H1 (cell line): ENCODE measurements at regions not wholly inside any gene's neighbourhood (a gene's known extent, or its start where the extent isn't known, plus 50 kb on each side); places are given as distances from the start of the nearest gene placed in this dataset.

ENCODE experiments used
- EGR1 ChIP-seq: IDR thresholded peaks from 2 replicates; pipeline ENCODE4 v1.6.1; 2011; ENCODE audit warnings: low read depth, low read length, borderline replicate concordance
- EZH2 ChIP-seq: fragments of 200-600 bp; sonication (generic); IDR thresholded peaks from 2 replicates; pipeline ENCODE4 v1.7.1; 2012; ENCODE audit warnings: low read depth, mild to moderate bottlenecking, moderate library complexity, low read length, inconsistent platforms; ENCODE audit not compliant: severe bottlenecking
- KDM4A ChIP-seq: IDR thresholded peaks from one replicate; pipeline ENCODE4 v1.7.1; 2012; ENCODE audit warnings: low read depth, mild to moderate bottlenecking, moderate library complexity, low read length, inconsistent platforms; ENCODE audit not compliant: severe bottlenecking
- TCF12 ChIP-seq: IDR thresholded peaks from 2 replicates; pipeline ENCODE4 v1.6.1; 2011; ENCODE audit warnings: low read depth, mild to moderate bottlenecking, low read length
- TEAD4 ChIP-seq: IDR thresholded peaks from 2 replicates; pipeline ENCODE4 v1.6.1; 2012; ENCODE audit warnings: low read depth, low read length, inconsistent platforms, mixed read lengths
- ZNF274 ChIP-seq: IDR thresholded peaks from 2 replicates; pipeline ENCODE4 v1.7.0; 2012; ENCODE audit warnings: low read length, borderline replicate concordance; ENCODE audit errors: extremely low read depth

DNA sequence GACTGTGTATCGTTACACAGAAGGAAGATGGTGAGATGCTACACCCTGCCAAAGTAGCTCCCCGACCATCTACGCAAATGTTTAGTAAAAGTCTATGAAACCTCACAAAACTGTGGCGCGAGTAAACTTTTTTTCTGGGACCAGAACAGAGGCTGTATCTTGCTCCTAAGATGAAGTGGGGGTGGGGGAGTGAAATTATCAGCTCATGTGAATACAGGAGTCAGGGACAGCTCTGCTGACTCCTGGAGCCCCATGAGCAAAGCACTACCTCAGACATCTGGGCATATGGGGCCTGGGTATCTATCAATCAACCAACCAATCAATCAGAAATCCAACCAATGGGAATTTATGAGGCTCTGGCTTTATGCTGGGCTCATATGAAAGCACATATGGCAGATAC lies 138.6 kb upstream of the RANBP3L start (continued):
- TF ChIP-seq TEAD4 (no peak), ZNF274 (no peak), EZH2 (no peak), EGR1 (no peak), TCF12 (no peak), KDM4A (no peak)
